OCI-LY3 (cell line): ENCODE measurements at regions not wholly inside any gene's neighbourhood (a gene's known extent, or its start where the extent isn't known, plus 50 kb on each side); places are given as distances from the start of the nearest gene placed in this dataset.

Experiments
- CTCF ChIP-seq: fragments of 200-600, 300-600 bp; sonication (generic); IDR thresholded peaks from 2 replicates; pipeline ENCODE4 v1.5.1; 2014; ENCODE audit warnings: antibody characterized with exemption, low read length, low read depth
- EZH2phosphoT487 ChIP-seq: fragments of 200-600 bp; shearing (Covaris generic); IDR thresholded peaks from 2 replicates; pipeline ENCODE4 v1.6.1; 2018; ENCODE audit warnings: antibody characterized with exemption, mixed run types, low read depth

- TF ChIP-seq CTCF: no peak
- no peak for TF ChIP-seq EZH2phosphoT487
Measured at GRCh38 chr7:138307633-138308032, 152.4 kb upstream of the TRIM24 start.
